GM18907 (cell line): ENCODE measurements at regions not wholly inside any gene's neighbourhood (a gene's known extent, or its start where the extent isn't known, plus 50 kb on each side); places are given as distances from the start of the nearest gene placed in this dataset.

Experiments
- ATAC-seq: cut with Tn5 transposase; IDR thresholded peaks from one replicate; pipeline ENCODE4 v1.9.1; 2021; ENCODE audit warnings: mild to moderate bottlenecking, moderate library complexity; ENCODE audit not compliant: unreplicated experiment

DNA sequence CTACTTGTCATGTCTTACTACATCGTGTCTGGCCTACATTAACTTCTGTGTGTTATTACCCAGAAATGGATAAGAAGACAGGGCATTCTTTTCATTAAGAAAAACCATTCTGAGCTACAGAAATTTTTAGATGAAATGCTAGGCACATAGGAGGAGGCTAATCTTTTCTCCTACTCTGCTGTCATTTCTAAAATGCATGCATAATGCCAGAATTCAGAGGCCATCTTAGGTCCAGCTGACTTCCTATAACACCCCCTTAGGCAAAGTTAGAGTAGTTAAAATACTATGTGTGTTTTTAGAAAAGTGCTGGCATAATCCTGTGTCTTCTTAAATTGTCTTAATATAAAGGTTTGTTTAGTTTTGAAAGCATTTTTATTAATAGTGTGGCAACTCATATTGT, 352.6 kb downstream of the CSNK1G3 start:
- ATAC-seq: no peak

DNA sequence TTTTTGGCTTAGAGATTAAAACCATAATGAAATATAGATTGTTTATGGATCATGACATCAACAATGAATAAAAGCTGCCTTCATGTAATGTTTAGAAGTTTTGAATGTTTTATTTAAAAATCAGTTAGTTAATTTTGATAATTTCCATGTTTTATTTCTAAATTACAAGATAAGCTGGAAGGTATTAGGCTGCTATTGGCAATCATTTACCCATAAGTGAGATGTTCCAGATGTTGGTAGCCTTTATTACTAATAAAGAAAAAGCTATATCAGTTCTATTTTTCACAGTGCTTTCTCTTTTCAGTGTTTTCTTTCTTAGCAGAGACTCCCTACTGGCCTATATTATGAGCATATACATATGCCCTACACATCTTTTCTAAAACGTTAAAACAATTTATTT, 347.0 kb downstream of the CSNK1G3 start:
- no peak for ATAC-seq

DNA sequence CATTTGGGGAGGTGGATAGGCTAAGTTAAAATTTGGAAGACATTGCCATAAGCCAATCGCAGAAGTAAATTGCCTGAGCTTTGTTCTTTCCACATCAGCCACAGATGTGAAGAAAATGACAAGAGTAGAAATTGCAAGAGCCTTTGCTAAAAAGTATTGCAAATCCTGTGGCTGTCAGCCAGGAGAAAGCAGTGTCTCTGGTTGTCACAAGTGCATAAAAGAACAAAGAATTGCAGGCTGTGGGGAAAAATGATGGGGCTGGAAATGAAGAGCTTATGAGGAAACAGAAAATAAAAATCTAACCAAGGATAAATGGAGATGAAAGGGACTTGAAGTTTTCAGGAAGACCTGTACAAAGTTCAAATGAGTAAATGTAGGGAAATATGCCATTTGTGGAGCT, 344.8 kb downstream of the CSNK1G3 start:
- ATAC-seq: no peak

DNA sequence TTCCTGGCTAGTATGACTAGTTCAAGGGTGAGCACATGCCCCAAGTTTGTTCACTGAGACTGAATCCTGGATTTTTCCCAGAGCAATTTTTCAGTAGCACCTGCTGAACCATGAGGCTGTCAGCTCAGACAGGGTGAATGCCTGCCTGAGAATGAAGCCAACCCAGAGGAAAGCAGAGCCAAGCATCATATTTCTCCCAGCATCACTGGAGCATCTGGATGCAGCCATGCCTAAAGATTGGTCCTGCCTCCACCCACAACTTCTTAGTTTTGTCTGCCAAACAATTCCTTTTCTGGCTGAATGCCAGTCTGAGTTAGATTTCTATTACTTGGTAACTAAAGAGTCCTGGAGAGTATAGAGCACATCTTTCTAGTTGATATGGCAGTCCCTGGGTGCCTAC, 343.6 kb downstream of the CSNK1G3 start:
- ATAC-seq: no peak

DNA sequence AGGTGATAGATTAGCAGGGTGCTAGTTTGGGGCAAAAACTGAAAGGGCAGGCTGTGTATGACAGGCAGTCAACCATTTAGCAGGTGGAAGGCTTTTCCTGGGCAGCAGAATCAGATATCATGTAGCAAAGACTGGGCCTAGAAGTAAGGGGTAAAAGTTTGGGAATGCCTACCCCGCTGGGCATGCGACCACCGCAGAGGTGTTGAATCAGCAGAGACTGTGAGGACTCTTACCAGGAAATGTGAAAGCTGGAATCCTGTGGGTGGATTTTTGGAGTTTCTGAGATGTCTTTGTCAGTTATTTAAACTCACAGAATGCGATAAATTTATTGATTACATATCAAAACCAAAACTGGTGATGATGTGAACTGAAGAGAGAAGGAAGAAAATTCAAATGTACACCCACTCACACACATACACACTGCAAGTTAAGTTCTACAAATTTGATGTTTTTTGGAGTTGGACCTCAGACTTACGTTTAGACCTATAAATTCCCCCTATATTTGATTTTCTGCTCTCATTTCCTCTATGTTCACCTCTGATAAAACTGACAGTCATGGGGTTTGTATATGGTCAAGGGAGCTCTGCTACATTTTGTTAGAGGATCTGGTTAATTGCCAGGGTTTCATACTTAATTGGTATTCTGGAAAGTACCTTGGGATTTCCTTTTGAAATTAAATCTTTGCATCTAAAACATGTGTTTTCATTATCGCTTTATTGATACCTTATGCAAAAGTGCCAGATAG, 333.6 kb downstream of the CSNK1G3 start:
- ATAC-seq: no peak

DNA sequence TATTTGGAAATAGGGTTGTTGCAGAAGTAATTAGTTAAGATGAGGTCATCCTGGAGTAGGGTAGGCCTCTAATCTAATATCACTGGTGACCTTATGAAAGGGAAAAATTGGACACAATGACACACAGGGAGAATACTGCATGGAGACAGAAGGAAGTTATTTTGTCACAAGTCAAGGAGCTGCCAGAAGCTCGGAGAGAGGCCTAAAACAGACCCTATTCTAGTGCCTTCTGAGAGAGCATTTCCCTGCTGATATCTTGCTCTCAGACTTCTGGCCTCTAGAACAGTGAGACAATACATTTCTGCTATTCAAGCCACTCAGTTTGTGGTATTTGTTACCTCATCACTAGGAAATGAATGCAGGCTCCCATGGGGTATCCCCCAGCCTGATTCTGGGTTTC, 332.9 kb downstream of the CSNK1G3 start:
- ATAC-seq: no peak

DNA sequence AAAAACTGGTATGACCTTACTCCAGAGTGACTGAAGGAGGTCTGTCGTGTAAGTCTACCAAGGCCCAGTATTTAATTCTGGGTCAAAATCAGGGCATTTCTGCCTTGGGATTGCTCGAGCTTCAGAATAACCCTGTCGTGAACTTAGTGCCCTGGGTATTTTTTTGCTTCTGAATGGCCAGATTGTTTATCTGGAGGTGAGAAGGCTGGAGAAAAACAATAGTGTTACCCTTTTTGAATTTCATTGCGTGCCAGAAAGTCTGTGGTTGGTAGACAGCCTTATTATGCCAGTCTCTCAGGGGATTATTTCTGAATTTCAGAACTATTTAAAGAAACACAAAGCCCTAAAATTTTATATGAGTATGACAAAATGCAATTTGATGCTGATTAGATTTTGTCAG, 323.4 kb downstream of the CSNK1G3 start:
- no peak for ATAC-seq

DNA sequence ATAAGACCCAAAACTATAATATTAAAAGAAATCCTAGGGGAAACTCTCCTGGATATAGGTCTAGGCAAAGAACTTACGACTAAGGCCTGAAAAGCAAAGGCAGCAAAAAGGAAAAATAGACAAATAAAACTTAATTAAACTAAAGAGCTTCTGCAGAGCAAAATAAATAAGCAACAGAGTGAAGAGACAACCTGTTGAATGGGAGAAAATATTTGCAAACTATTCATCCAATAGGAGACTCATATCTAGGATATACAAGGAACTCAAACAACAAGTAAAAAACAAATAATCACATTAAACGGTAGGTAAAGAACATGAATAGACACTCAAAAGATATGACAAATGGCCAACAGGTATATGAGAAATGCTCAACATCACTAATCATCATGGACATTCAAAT, 318.6 kb downstream of the CSNK1G3 start:
- ATAC-seq: no peak

DNA sequence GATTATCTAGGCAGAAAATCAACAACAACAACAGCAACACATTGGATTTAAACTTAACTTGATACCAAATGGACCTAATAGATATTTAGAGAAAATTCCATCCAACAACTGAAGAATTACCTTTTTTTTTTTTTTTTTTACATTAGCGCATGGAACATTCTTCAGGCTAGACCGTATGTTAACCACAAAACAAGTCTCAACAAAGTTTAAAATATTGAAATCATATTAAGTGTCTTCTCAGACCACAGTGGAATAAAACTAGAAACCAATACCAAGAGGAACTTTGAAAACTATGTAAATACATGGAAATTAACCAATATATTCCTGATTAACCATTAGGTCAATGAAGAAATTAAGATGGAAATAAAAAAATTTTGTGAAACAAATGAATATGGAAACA, 315.8 kb downstream of the CSNK1G3 start:
- ATAC-seq: no peak

DNA sequence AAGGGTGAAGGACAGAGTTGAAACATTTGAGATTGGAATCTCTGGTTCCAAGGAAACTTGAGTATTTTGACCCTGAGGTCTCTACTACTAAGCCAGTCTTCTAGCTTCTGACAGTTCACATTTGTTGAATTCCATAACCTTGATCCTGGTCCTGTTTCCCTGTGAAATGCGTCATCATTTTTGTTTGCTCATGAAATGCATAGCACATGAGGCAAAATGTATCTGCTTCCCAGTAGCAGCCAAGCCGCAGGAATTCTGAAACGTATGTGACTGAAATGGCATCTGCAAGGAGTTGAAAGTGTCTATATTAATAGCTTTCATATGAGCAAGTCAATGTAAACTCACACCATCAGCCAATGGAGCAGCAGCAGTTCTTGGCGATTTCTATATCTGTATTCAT, 307.9 kb downstream of the CSNK1G3 start:
- no peak for ATAC-seq

DNA sequence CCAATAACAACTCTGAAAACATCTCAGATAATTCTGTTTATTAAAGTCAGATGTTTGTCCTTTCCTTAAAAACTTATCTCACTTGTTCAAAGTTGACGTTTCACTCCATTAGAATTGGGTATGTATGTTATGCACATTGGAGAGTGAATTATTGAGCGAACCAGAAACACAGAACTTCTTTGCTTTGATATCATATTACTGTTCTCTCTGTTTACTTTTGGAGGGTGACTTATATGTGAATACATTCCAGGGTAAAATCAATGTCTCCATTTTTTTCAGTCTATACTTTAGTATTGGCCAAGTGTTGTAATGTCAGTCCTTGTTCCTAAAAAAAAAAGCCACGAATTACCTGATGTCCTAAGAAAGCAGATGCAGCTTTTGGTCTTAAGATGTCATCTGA, 307.4 kb downstream of the CSNK1G3 start:
- no peak for ATAC-seq

DNA sequence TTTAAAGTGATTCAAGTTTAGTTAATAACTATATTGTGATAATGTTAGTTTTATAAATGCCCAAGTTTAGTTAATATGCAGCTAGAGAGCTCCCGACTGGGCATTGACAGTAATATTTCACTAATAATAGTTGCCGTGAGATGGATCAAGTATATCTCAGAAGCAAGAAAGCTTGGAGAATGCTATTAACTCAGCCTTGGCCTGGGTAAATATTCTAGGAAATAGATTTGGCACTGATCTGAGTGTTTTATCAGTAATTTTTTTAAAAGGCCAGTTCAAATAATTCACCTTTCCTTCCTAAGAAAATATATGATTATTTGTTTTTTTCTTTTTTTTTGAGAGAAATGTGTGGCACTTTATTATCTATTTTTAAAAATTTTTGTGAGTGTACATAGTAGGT, 305.3 kb downstream of the CSNK1G3 start:
- ATAC-seq: no peak

DNA sequence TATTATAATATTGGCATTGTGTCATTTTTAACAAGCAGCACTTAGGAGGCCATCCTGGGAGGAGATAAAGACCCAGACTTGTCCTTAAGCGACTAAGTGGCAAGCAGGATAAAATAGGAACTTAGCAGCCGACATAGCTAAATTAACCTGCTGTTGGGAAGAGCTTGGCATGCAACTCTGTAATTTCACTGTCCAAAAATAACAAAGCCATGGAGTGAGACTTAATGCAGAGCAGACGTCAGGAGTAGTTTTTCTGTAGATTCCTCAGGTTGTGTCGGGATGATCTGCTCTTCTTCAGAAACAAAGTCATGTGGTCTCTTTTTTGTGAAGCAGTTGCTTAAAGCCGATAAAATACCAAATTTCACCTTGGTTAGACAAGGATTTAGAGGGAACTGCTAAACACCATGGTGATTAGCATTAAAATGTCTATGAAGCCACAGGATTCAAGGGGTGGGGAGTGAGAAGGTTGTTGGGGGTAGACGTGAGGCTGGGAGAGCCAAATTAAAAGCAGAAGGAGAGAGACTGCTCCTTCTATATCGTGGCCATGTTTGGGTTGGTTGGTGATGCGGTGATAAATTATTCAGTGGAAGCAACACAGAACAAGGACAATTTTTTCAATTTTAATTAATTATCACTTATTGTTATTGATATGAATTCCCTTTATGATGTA, 303.0 kb downstream of the CSNK1G3 start:
- ATAC-seq: no peak

DNA sequence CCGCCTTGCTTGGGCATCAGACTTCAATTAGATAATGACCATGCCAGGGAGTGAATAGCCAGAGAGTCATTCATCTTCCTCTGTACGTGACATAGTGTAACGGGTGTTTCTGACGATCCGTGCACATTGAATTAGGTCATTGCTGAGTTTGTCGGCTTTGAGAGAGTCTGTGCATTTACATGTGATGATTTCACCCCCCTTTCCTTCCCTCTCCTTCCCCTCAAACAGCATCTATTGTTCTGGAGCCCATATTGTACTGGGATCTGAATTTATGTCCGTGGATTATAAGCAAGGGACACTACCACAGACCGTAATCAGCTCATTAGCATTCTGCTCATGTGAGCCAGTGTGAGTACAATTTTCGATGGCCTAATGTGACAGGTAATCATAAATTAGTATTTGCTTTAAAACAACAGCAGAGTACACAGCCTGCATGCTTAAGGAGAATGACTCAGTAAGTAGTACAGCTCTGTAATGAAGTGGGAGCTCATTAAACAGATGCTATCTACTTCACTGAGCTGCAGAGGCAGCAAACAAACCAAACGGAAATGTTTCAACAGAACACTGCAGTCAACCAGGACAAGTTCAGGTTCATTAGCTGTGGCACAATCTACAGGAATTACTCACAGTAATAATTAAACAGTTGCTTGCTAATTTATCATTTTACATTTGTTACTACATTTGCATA, 302.1 kb downstream of the CSNK1G3 start:
- no peak for ATAC-seq

DNA sequence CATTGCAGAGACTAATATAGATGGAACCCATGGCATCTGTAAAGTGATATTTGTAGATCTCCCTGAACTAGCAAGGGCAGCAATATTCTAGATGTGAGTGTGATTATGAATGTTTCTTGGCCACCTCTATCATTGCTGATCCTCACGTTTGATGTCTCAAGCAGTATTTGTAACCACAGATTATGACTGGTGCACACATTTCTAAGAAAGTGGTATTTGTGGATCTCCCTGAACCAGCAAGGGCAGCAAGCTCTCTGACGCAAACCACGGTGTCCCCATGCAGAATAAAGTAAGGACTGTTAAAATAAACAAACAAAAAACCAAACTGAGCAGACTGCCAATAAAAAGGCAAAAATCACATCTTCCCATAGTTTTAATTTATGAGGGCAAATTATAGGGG, 301.3 kb downstream of the CSNK1G3 start:
- no peak for ATAC-seq

DNA sequence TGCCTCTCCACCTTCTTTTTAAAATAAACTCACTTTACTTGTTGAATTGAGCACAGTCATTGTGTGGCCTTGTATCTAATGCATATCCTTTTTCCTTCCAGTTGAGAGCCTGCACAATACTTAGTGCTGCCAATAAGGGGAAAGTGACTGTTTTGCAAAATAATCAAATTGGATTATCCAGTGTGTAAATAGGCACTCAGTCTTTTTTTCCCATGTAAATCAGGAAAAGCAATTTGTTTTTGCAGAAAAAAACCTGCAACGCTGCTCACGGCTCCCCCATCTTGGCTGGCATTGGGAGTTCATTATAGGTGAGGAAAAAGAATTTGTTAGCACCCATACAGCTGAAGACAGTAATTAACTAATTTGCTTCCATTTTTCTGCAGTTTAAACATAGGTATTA, 299.9 kb downstream of the CSNK1G3 start:
- no peak for ATAC-seq

DNA sequence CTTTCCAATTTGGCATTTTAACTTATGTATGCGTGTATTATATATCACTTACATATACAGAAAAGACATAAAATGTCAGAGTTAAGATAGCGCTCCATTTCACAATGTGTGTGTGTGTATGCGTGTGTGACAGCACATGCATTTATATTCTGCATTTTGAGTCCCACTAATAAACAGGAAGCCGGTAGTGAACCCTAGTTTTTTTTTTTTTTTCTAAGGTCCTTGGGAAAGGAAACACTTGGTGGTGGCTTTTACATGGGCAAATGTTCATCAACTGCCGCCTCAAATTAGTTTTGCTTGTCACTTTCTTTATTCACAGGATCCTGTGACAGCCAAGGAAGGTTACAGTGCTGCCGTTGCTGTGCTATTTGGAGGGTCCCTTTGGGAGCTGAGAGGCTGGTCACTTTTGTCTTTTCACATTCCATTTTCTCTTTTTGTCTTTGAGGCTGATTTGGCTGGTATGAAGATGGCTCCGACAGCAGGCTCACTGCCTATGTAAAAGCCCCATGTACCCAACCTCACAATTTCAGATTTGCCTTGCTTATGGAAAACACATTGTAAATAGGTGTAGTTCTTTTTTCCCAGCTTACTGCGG, 298.9 kb downstream of the CSNK1G3 start:
- ATAC-seq: no peak

DNA sequence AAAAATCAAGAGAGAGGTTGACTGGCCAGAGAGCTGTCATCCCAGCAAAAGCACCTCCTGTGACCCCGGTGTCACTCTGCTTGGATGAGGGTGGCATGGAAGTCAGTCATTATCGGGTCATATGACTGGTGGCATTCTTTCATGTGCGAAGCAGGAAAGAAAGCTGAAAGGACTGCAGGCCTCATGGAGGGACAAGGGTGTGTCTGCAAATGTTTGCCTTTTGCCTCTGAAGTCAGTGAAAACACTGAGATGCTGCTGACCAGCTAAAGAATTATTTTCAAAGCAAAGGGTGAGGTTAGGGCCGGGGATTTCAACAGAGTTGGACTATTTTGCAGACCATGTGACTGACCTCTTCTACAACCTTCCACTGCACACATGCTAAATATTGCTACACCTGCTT, 298.3 kb downstream of the CSNK1G3 start:
- no peak for ATAC-seq

DNA sequence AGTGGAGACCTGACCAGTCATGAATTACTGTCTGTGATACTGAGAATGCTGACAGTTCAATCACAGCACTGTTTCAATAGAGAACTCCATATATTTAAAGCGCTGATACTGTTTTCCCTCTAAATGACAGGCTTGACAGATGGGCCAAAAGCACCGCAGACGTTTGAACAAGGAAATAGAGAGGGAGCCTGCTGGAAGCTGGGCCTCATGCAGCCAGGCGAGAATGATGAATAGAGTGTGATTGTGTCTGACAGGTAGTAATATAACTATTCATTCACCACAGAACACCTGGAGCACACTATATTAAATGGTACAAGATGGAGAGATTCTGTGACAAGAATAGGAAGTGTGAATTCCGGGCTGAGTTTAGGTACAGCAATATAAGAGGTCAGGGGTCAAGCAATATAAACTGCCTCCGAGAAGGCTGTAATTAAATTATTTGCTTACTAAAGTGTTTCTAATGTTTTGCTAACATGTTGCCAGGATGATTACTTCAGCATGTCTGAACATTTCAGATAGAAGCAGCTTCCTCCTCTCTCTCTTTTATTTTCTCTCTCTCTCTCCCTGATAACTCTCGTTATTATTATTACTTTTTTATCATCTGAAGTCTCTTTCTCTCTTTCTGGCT, 297.7 kb downstream of the CSNK1G3 start:
- no peak for ATAC-seq

DNA sequence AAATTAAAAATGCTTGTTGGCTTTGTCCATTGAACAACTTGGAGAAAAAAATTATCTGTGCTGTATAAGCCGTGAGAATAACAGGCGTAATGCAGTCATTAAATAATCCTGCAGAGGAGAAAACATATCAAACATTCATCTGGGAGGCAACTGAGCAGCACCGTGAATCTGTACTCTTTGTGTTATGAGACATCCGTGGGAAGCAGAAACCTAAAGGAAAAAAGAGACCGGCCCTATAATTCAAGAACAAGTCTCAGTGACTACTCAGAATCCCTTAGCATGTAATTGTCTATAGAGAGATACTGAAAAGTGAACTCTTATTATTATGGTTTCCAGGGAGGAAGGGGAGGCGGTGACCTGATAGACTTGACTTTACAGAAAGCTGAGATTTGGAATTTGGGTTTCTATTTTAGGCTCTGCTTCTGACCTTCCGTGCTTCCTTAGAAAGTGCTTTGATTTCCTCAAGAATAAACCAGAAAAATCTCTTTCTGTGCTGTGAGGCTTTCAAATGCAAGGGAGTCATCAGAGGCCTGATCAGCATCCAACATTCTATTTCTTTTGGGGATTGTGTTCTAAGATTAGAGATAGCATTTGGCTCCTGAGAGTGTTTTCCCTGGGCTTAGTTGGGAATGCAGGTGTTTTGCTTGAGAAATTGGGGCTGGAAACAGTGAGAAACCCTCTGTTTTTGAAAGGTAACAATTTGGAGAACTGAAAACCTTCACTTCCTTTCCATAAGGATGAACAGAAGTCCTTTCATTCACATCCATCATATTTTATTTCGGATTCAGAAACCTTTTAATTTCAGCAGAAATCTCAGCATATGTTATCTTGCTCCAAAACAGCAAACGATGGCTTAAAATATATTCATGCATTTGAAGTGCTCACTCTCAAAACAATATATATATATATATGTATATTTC, 296.7 kb downstream of the CSNK1G3 start:
- ATAC-seq: no peak
